H1 (cell line): ENCODE measurements at regions not wholly inside any gene's neighbourhood (a gene's known extent, or its start where the extent isn't known, plus 50 kb on each side); places are given as distances from the start of the nearest gene placed in this dataset.

Experiments
- CTCF ChIA-PET: fragments of 300-600 bp; sonication (Branson Sonifier 250); formaldehyde crosslinking; loops from one replicate; lab custom pipeline; 2021; ENCODE audit not compliant: partially characterized antibody; lab: Charles Lee
- POLR2A ChIA-PET: fragments of 300-600 bp; sonication (Branson Sonifier 250); formaldehyde crosslinking; loops from one replicate; lab custom pipeline; 2021; ENCODE audit warnings: inconsistent platforms; ENCODE audit not compliant: partially characterized antibody; lab: Charles Lee
- DNase-seq, 2 experiments: peaks; one replicate each; pipeline versions ENCODE4 v3.0.0 to v3.0.0-alpha.2; 2010 to 2022; ENCODE audit warnings: low spot score in 2 of 2, low read depth in 1 of 2, mixed read lengths in 1 of 2
- FAIRE-seq: peaks from 2 replicates; lab custom pipeline; 2011; peaks lifted over from hg19 to GRCh38; lab: Jason Lieb, UNC
- H2AFZ ChIP-seq: 2 replicates; pipeline ENCODE4 v1.8.1; 2012; ENCODE audit warnings: low read length, inconsistent platforms
- H2AK5ac ChIP-seq: 2 replicates; pipeline ENCODE4 v1.6.1; 2013; ENCODE audit warnings: low read depth, low read length
- H2BK120ac ChIP-seq: replicated peaks from 2 replicates; pipeline ENCODE3; 2013; ENCODE audit warnings: low read depth, low read length, inconsistent platforms
- H2BK12ac ChIP-seq: 2 replicates; pipeline ENCODE4 v1.6.1; 2013; ENCODE audit warnings: low read depth, low read length
- H2BK15ac ChIP-seq: 2 replicates; pipeline ENCODE4 v1.6.1; 2013; ENCODE audit warnings: low read length
- H2BK20ac ChIP-seq: 2 replicates; pipeline ENCODE4 v1.6.1; 2013; ENCODE audit warnings: low read length
- H2BK5ac ChIP-seq: 2 replicates; pipeline ENCODE4 v1.6.1; 2013; ENCODE audit warnings: low read depth, low read length
- H3K14ac ChIP-seq: 2 replicates; pipeline ENCODE4 v1.6.1; 2013; ENCODE audit warnings: inconsistent platforms; ENCODE audit not compliant: insufficient read length
- H3K18ac ChIP-seq: 2 replicates; pipeline ENCODE4 v1.6.1; 2013; ENCODE audit warnings: low read length; ENCODE audit errors: extremely low read depth
- H3K23ac ChIP-seq: 2 replicates; pipeline ENCODE4 v1.6.1; 2013; ENCODE audit warnings: inconsistent platforms; ENCODE audit not compliant: insufficient read length
- H3K23me2 ChIP-seq: 2 replicates; pipeline ENCODE4 v1.6.1; 2013; ENCODE audit warnings: low read depth, low read length
- H3K27ac ChIP-seq: 2 replicates; pipeline ENCODE4 v1.6.1; 2011; ENCODE audit warnings: low read depth, low read length, inconsistent platforms
- H3K27me3 ChIP-seq, 4 experiments: replicated peaks in 1 of 4; 1 replicate in 1 of 4; 2 replicates in 3 of 4; pipeline versions ENCODE4 v1.6.1 to v1.8.1; 2011 to 2013; ENCODE audit warnings: low read length in 3 of 4, mild to moderate bottlenecking in 3 of 4, inconsistent platforms in 2 of 4, mixed read lengths in 2 of 4, moderate library complexity in 1 of 4; ENCODE audit not compliant: control insufficient read depth in 3 of 4, insufficient read depth in 3 of 4; ENCODE audit errors: extremely low read depth in 1 of 4
- H3K36me3 ChIP-seq, 4 experiments: 2 replicates each; pipeline versions ENCODE4 v1.6.1 to v1.8.1; 2011 to 2013; ENCODE audit warnings: mild to moderate bottlenecking in 4 of 4, low read length in 3 of 4, moderate library complexity in 2 of 4, control low read depth in 1 of 4, inconsistent platforms in 1 of 4; ENCODE audit not compliant: insufficient read depth in 4 of 4, control insufficient read depth in 2 of 4
- H3K4ac ChIP-seq: replicated peaks from 2 replicates; pipeline ENCODE3; 2013; ENCODE audit warnings: low read length, low read depth, mixed read lengths, inconsistent platforms; ENCODE audit not compliant: insufficient read length
- H3K4me1 ChIP-seq, 4 experiments: replicated peaks in 1 of 4; 1 replicate in 1 of 4; 2 replicates in 3 of 4; pipeline versions ENCODE4 v1.6.1 to v1.8.1; 2011 to 2013; ENCODE audit warnings: low read length in 3 of 4, inconsistent platforms in 2 of 4, mixed read lengths in 1 of 4; ENCODE audit not compliant: insufficient read depth in 4 of 4, control insufficient read depth in 3 of 4
- H3K4me2 ChIP-seq, 2 experiments: 2 replicates each; pipeline versions ENCODE4 v1.6.1 to v1.8.1; 2011 to 2013; ENCODE audit warnings: low read depth in 2 of 2, low read length in 2 of 2, control low read depth in 1 of 2, inconsistent platforms in 1 of 2, mild to moderate bottlenecking in 1 of 2; ENCODE audit not compliant: insufficient read depth in 1 of 2
- H3K4me3 ChIP-seq, 4 experiments: fragments of 200-600, 300-600 bp in 1 of 4; sonication (generic), shearing (Covaris generic), sonication (Bioruptor Twin) in 1 of 4; 2 replicates each; pipeline versions ENCODE4 v1.5.1 to v1.8.1; 2011 to 2016; ENCODE audit warnings: low read length in 4 of 4, low read depth in 3 of 4, control low read depth in 2 of 4, inconsistent platforms in 2 of 4, mild to moderate bottlenecking in 2 of 4, mixed read lengths in 1 of 4, moderate library complexity in 1 of 4; ENCODE audit not compliant: insufficient read depth in 2 of 4; ENCODE audit errors: extremely low read depth in 1 of 4
- H3K56ac ChIP-seq: replicated peaks from 2 replicates; pipeline ENCODE3; 2013; ENCODE audit warnings: low read depth, mild to moderate bottlenecking, mixed read lengths, low read length, inconsistent platforms; ENCODE audit not compliant: insufficient read length
- H3K79me1 ChIP-seq: 2 replicates; pipeline ENCODE4 v1.6.1; 2013; ENCODE audit warnings: low read depth, low read length, control low read depth
- H3K79me2 ChIP-seq, 2 experiments: 2 replicates each; pipeline versions ENCODE4 v1.6.1 to v1.8.1; 2012 to 2013; ENCODE audit warnings: low read length in 2 of 2, mild to moderate bottlenecking in 2 of 2, inconsistent platforms in 1 of 2; ENCODE audit not compliant: insufficient read depth in 2 of 2, control insufficient read depth in 1 of 2
- H3K9ac ChIP-seq, 4 experiments: replicated peaks in 1 of 4; 1 replicate in 1 of 4; 2 replicates in 3 of 4; pipeline versions ENCODE4 v1.6.1 to v1.8.1; 2011 to 2013; ENCODE audit warnings: low read depth in 3 of 4, low read length in 3 of 4, control low read depth in 2 of 4, mild to moderate bottlenecking in 2 of 4, moderate library complexity in 2 of 4, inconsistent platforms in 1 of 4; ENCODE audit errors: extremely low read depth in 1 of 4
- H3K9me3 ChIP-seq, 2 experiments: 2 replicates each; pipeline versions ENCODE4 v1.6.1 to v1.8.1; 2012 to 2013; ENCODE audit warnings: mild to moderate bottlenecking in 2 of 2, moderate library complexity in 2 of 2, control low read depth in 1 of 2, inconsistent platforms in 1 of 2, low read depth in 1 of 2, low read length in 1 of 2, mixed read lengths in 1 of 2; ENCODE audit not compliant: insufficient read depth in 2 of 2
- H4K20me1 ChIP-seq, 2 experiments: replicated peaks in 1 of 2; 2 replicates each; pipeline versions ENCODE3 to v1.8.1; 2011 to 2013; ENCODE audit warnings: inconsistent platforms in 2 of 2, low read length in 2 of 2, mild to moderate bottlenecking in 1 of 2; ENCODE audit not compliant: insufficient read depth in 2 of 2, control insufficient read depth in 1 of 2
- H4K5ac ChIP-seq: 2 replicates; pipeline ENCODE4 v1.6.1; 2013; ENCODE audit warnings: low read length, low read depth, mixed read lengths, inconsistent platforms; ENCODE audit not compliant: insufficient read length
- H4K8ac ChIP-seq: 2 replicates; pipeline ENCODE4 v1.8.0; 2013; ENCODE audit warnings: mild to moderate bottlenecking, moderate library complexity, low read length, inconsistent platforms; ENCODE audit not compliant: insufficient read depth; ENCODE audit errors: extremely low read depth
- H4K91ac ChIP-seq: replicated peaks from 2 replicates; pipeline ENCODE3; 2013; ENCODE audit warnings: low read length, mixed read lengths, inconsistent platforms; ENCODE audit not compliant: insufficient read length
- BCL11A ChIP-seq, 2 experiments: IDR thresholded peaks; one replicate each; pipeline ENCODE4 v1.6.1; 2011; ENCODE audit warnings: low read depth in 2 of 2, low read length in 2 of 2, mild to moderate bottlenecking in 2 of 2
- FOSL1 ChIP-seq: IDR thresholded peaks from 2 replicates; pipeline ENCODE4 v1.6.1; 2011; ENCODE audit warnings: mild to moderate bottlenecking, low read depth, low read length, moderate library complexity; ENCODE audit not compliant: insufficient read depth
- HDAC6 ChIP-seq: IDR thresholded peaks from one replicate; pipeline ENCODE4 v1.7.1; 2012; ENCODE audit warnings: low read depth, mild to moderate bottlenecking, inconsistent platforms, low read length, moderate library complexity
- JUND ChIP-seq: IDR thresholded peaks from 2 replicates; pipeline ENCODE4 v1.6.1; 2011; ENCODE audit warnings: mild to moderate bottlenecking, improper control_type of control experiment, low read length
- NRF1 ChIP-seq: IDR thresholded peaks from 2 replicates; pipeline ENCODE4 v1.6.1; 2011; ENCODE audit warnings: mild to moderate bottlenecking, low read depth, low read length, improper control_type of control experiment
- RAD21 ChIP-seq, 2 experiments: IDR thresholded peaks in 1 of 2; conservative IDR thresholded peaks in 1 of 2; 2 replicates each; pipeline ENCODE4 v1.6.1; 2011; ENCODE audit warnings: low read depth in 2 of 2, low read length in 2 of 2, improper control_type of control experiment in 1 of 2, inconsistent platforms in 1 of 2, mild to moderate bottlenecking in 1 of 2, moderate library complexity in 1 of 2
- SIRT6 ChIP-seq: IDR thresholded peaks from one replicate; pipeline ENCODE4 v1.7.1; 2012; ENCODE audit warnings: low read length, inconsistent platforms
- SIX5 ChIP-seq: IDR thresholded peaks from 2 replicates; pipeline ENCODE4 v1.6.1; 2011; ENCODE audit warnings: mild to moderate bottlenecking, low read depth, low read length
- SRF ChIP-seq: IDR thresholded peaks from 2 replicates; pipeline ENCODE4 v1.6.1; 2011; ENCODE audit warnings: mild to moderate bottlenecking, low read depth, low read length, moderate library complexity
- SUZ12 ChIP-seq: fragments of 200-600 bp; sonication (generic); IDR thresholded peaks from 2 replicates; pipeline ENCODE4 v1.6.1; 2012; ENCODE audit warnings: mild to moderate bottlenecking, inconsistent platforms, low read length, moderate library complexity, mixed read lengths
- WGBS, 2 experiments: shearing (Covaris generic) in 1 of 2; methylation state at CpG; one replicate each; pipeline versions ENCODE4 v1.1.6 to v1.1.7; 2013 to 2015; ENCODE audit warnings: low lambda C conversion rate in 2 of 2, mixed read lengths in 2 of 2, inconsistent platforms in 1 of 2, low coverage in 1 of 2, missing lambda C conversion rate in 1 of 2; ENCODE audit not compliant: insufficient replicate concordance in 2 of 2, insufficient coverage in 1 of 2, insufficient read length in 1 of 2; ENCODE audit errors: extremely low coverage in 1 of 2, missing lambda C conversion rate in 1 of 2; 5-methylcytosine and 5-hydroxymethylcytosine counted together
- TF ChIP-seq, protein P1 (sequence below): IDR thresholded peaks from 2 replicates; pipeline ENCODE4 v1.6.1; 2012; ENCODE audit warnings: inconsistent platforms
- TF ChIP-seq, protein P2 (sequence below): IDR thresholded peaks from 2 replicates; pipeline ENCODE4 v1.6.1; 2012; ENCODE audit warnings: inconsistent platforms

DNA sequence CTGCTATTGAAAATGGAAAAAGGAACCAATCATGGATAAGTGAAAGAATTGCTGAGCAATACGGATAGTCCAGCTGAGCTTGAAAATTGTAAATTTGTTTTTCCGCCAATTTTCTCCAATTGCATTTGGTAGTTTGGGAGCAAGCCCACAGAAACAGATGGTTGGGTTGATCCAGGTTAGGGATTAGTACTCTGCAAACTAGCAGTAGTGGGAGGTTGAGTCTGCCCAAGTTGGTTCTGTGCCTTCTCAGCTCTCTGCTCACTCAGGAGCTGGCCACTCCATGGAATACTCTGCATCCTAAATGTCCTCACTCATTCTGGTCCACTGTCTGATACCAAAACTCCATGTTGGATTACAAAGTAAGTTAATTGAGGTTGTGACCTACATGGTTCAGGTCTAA, 361.1 kb upstream of the ATP2B1 start:
- no peak overlapping the region; a peak in 1 of 4 replicates for H3K4me2 ChIP-seq
- H3K36me3 ChIP-seq = no peaks in the 10 kb centered on the region
- no peak for FAIRE-seq
- no peak overlapping the region for H2BK15ac ChIP-seq
- H4K91ac ChIP-seq = no peak overlapping the region
- POLR2A ChIA-PET = no interaction called here
- CTCF ChIA-PET = no interaction called here
- H3K14ac ChIP-seq = no peak overlapping the region
- no peaks in the 10 kb centered on the region for H3K4me1 ChIP-seq
- H2AK5ac ChIP-seq = no peak overlapping the region
- H3K79me1 ChIP-seq = no peaks in the 10 kb centered on the region
- H3K9me3 ChIP-seq = no peaks in the 10 kb centered on the region
- H4K20me1 ChIP-seq = no peaks in the 10 kb centered on the region
- H3K9ac ChIP-seq = no peak overlapping the region
- 92% methylated on average over 2 of the region's 2 CpGs; no CpG with 5 or more reads in 1 of the 2 experiments for WGBS, 2 experiments
- no peak overlapping the region for H3K27ac ChIP-seq
- H3K56ac ChIP-seq = no peak overlapping the region
- no peak overlapping the region for H2AFZ ChIP-seq
- H3K79me2 ChIP-seq = no peaks in the 10 kb centered on the region
- no peak for DNase-seq
- TF ChIP-seq SUZ12 (no peak), JUND (no peak), SRF (no peak), SIX5 (no peak), HDAC6 (no peak), RAD21 (IDR thresholded peaks at IDR 0.05 in 1 of 2, conservative IDR thresholded peaks at IDR 0.05 in 1 of 2; ENCODE audit: low read depth in 2 of 2, low read length in 2 of 2) (no peak), BCL11A (IDR thresholded peaks at IDR 0.05; ENCODE audit: low read depth in 2 of 2, low read length in 2 of 2) (no peak), SIRT6 (no peak), NRF1 (no peak), FOSL1 (no peak)
- TF ChIP-seq, protein P1, sequence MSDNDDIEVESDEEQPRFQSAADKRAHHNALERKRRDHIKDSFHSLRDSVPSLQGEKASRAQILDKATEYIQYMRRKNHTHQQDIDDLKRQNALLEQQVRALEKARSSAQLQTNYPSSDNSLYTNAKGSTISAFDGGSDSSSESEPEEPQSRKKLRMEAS = no peak
- TF ChIP-seq, protein P2, sequence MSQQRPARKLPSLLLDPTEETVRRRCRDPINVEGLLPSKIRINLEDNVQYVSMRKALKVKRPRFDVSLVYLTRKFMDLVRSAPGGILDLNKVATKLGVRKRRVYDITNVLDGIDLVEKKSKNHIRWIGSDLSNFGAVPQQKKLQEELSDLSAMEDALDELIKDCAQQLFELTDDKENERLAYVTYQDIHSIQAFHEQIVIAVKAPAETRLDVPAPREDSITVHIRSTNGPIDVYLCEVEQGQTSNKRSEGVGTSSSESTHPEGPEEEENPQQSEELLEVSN = no peak
- no peak overlapping the region for H2BK12ac ChIP-seq
- H2BK20ac ChIP-seq = no peak overlapping the region
- no peaks in the 10 kb centered on the region; a peak in 1 of 7 replicates for H3K27me3 ChIP-seq
- no peak overlapping the region for H2BK5ac ChIP-seq
- H4K8ac ChIP-seq = no peak overlapping the region
- no peaks in the 10 kb centered on the region; the same call in 1 of the 2 replicates for H3K23me2 ChIP-seq
- H4K5ac ChIP-seq = no peak overlapping the region
- no peak overlapping the region for H2BK120ac ChIP-seq
- H3K23ac ChIP-seq = no peak overlapping the region
- H3K4me3 ChIP-seq = no peak overlapping the region
- H3K4ac ChIP-seq = no peak overlapping the region
- no peak overlapping the region for H3K18ac ChIP-seq
